ENCODE measurements at regions not wholly inside any gene's neighbourhood (a gene's known extent, or its start where the extent isn't known, plus 50 kb on each side); places are given as distances from the start of the nearest gene placed in this dataset.

DNA sequence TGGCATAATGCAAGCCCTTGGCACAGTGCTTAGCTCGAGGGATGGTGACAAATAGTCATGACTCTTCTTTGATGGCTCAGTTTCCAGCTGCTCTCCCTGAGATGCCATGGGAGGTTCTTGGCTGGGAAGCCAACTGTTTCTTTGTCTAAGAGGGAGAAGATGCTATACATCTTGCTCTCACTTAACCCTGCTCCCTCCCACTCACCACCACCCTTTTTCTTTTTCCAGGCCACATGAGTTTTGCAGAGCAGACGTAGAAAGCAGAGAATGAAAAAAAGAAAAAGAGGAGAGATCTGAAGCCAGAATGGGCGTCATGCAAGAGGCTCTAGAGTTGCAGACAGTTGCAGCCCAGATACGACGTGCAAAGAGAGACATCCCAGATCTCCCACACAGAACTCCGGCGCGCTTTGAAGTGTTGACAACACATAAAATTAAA, 160.5 kb downstream of the FGF18 start:
- DNase-seq (ENCODE audit: low read depth), result no peak

DNA sequence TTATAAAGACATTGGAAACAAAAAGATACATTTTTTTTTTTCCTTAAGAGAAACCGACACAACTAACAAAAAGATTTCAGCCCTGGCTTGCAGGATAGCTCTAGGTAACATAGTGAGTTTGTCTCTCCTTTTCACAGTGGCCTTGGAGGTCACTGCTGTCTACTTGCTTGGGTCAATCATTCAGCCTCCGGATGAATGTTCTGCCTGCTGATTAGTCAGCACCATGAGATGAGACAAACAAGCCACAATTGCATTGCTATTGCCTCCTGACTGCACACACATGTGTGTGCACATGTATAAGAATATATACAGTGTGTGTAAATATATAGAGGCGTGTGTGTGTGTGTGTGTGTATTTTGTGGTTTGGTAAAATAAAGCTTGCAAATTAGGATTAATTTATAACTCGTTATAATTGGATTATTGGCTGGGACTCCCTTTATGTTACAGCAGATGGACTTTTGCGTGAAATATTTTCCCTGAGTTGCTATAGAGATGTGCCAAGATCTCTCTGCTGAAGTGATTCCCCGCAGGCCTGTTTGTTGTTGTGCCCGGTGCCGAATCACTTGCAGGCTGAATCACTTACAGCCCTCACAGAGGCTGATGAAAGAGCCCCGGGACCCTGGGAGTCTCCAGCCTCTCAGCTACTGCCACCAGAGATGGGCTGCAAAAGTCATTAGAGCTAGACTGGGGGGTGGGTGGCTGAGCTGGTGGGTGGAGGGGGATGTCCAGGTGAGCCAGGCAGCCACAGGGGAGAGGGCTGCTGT, 161.2 kb downstream of the FGF18 start:
- no peak for DNase-seq (ENCODE audit: low read depth)

DNA sequence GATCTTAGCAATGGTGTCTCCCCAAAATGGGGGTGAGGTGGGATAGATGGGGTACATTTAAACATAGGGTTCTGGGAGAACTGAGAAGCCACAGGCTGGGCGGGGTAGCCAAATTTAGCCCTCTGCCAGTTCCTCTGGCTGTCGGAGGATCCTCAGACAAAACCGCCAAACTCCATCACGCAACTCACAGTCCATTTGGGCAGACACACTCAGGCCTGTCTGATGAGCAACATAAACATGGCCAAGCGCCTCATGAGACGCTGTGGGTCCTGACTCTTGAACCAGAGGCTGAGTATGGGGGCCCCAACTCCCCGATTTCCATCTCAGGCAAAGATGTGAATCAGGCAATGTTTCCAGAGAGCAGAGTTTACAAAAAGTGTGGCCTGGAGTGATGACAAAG, 162.3 kb downstream of the FGF18 start:
- no peak for DNase-seq (ENCODE audit: low read depth)

DNA sequence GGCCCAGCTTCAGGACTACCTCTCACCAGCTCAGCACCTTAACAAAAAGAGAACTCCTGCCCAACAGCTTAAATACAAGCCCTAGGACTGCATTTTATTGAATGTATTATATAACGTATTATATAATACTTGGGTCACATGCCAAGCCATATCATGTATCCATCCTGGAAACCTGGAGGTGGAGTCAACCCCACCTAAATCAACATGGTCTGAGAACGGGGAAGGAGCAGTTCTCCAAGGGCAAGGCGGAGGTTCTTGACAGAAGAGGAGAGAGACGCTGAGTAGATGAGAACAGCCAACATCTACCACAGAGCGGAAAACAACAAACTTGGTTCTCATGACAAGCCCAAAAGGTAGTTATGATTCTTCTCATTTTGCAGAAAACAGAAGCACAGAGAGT, 163.4 kb downstream of the FGF18 start:
- DNase-seq (ENCODE audit: low read depth), result no peak

DNA sequence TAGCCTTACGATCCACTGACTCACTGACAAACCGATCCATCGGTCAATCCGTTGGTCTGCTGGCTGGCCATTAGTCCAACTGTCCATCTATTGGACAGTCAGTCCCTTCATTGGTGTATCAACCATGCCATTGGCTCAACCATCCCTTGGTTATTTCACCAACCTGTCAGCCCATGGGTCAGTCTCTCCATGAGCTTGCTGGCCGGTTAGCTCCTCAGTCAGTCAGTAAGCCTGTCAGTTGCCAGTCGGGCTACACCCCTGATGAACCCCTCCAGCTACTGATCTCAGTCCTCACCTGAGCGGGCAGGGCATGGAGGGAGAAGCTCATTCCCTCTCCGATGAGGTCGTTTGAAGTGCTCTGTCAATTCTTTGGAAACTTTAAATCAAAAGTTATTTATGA, 166.5 kb downstream of the FGF18 start:
- no peak for DNase-seq (ENCODE audit: low read depth)

DNA sequence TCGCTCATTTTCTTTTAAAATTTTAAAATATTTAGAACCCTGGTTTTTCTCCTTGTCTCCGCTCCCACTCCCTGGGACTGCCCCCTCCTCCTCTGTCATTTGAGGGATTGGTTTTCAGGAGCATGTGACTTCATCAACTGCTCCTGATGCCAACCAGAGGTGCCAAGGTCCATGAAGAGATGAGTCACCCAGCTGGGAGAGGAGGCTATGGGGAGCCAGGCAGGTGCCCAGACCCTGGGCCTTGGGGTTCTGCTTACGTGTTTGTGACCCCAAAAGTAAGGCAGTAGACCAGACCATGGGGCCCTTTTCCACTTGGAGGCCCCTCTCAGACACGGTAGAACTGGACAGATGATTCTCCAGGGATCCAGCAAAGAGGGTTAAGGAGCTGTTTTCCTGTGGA, 167.0 kb downstream of the FGF18 start:
- no peak for DNase-seq (ENCODE audit: low read depth)

DNA sequence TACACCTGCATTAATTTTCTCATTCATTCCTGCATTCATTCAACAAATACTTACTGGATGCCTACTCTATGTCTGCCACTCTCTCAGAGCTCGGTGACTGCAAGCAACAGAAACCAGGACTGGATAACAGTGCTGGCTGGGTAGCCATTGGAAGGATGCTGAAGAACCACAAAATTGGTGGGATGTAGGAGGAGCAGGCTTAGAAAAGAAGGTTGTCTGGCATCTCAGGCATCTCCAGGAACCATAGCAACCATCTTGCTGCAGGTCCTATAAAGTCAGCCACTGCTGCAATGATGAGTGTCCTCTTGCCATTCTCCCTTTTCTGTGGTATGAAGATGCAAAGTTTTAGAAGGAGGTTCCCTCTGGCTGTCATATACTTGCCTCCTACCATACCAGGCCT, 168.6 kb downstream of the FGF18 start:
- DNase-seq (ENCODE audit: low read depth), result no peak

DNA sequence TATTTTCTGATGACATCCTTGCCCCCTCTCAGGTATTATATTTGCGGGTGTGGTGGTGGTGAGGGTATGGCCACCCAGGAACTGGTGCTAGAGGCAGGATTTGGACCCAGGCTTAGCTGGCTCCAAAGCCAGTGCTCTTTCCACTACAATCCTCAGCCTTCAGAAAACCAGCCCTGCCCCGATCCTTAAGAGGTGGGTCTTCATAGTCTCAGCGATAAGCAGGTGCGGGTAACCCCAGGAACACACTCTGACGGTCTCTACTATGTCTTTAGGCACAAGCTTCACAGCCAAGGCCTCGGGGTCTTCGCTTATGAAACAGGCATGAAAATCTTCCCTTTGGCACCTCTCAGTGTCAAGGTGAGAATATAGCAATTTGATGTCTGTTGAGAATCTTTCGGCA, 169.3 kb downstream of the FGF18 start:
- DNase-seq (ENCODE audit: low read depth), result no peak

DNA sequence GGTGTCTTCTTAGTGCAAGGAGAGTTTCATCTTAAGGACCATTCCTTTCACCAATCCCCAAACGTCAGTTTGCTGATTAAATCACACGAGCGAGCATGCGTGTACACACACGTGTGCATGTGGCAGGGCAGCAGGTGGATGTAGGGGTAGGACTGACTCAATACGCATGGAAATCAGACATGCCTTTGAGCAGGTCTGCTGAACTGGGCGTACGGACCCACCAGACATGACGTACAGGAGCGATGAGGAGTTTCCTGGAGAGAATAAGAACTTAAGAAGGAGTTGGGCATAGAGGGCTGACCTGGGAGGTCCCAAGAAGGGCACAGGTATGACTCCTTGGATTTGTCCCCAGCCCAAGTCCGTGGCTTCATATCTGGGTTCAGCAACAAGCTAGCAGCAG, 170.0 kb downstream of the FGF18 start:
- no peak for DNase-seq (ENCODE audit: low read depth)

DNA sequence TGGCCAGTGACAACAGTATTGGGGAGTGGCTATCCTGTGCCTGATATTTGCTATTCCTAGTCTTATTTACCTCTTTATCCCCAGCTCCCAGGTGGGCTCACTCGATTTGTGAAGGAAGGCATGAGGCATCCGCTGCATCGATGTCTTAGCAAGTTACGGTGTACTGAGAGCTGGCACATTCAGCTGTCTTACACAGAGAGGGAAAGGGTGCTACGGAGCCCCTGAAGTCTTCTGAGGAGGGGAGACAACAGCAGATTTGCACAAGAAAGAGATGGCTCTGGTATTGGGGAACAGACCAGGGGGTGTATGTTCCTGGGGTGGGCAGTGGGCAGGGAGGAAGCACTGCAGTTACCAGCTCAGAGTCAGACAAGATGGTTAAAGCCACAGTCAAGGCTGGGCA, 172.6 kb downstream of the FGF18 start:
- DNase-seq (ENCODE audit: low read depth), result no peak

DNA sequence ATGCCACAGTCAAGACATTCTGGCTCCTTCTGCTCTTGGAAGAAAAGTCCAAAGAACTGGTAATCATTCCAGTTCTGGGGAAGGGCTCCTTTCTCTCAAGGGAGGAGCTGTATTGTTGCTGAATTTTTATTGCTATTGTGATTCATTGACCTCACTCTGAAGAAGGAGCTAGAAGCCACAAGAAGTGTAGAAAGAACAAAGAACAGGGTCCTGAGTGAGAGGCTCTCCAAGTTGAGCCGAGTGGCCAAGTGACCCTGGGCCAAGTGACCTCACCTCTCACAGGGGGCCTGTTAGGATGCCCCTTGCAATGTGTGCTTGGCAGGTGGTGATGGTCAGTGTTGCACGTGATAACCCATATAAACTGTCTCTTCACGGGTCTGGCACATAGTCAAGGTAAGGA, 173.3 kb downstream of the FGF18 start:
- no peak for DNase-seq (ENCODE audit: low read depth)

DNA sequence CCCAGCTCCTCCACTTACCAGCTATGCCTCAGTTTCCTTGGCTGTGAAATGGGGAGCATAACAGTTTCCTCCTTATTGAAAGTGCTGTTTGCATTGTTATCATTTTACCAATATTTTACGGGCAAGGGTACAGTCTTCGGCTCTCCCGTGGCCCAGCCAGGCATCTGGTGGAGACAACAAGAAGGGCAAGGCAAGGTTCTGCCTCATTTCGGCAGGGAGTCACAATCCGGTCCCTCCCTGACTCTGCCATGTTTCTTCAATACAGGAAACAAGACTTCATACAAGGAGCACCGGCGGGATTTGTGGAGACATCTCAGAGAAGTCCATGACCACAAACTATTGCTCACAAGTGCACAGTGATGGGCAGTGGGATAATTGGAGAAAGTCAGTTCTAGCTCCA, 174.0 kb downstream of the FGF18 start:
- DNase-seq (ENCODE audit: low read depth), result no peak

DNA sequence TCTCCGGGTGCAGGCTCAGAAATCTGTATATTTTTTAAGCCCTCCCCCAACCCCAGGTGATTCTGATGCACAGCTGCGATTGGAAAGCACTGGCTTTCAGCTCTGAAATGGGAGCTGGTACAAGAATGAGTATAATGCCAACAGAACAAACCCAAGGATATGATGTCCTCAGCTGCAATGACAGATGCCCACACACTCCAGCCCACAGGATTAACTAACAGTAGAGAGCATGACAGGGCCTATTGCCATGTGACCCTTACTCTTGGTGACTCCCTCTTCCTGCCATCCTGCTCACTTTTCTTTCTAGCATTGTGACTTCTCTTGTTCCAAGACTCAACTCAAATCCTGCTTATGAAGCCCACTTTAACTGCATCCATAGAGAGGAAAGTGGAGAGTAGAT, 174.5 kb downstream of the FGF18 start:
- DNase-seq (ENCODE audit: low read depth), result no peak

DNA sequence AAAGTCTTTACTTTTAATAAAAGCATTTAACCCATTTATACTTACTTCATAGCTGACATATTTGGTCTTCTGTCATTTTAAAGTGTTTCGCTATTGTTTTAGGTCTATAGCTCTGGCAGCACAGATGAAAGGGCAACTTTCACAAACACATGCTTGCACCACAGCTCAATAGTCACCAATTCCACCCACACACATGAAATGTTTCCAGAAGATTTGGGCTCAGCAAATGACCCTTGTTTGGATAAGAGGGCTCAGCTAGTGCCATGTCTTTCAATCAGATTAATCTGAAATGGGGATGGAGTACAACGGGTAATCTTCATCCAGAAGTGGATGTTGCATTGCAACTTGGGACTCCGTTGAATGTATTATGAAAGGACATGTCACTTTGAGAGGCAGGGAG, 176.0 kb downstream of the FGF18 start:
- DNase-seq (ENCODE audit: low read depth), result no peak

DNA sequence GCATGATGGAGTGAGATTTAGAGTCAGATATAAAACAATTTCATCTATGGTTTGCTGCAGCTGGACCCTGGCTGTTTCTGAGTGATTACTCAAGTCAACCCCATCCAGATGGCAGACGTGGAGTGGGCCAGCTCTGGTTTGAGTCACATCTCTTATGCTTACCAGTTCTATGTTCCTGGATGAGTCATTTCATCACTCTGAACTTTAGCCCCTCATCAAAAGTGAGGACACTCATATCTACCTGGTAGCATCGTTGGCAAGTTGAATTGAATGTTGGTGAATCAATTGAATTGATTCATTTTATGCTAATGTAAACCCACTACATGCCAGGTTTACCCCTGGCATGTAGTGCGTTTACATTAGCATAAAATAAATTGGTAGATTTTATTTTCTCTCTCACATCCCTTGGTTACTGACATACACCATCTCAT, 176.4 kb downstream of the FGF18 start:
- peak; percentile 15 for DNase-seq (ENCODE audit: low read depth)

DNA sequence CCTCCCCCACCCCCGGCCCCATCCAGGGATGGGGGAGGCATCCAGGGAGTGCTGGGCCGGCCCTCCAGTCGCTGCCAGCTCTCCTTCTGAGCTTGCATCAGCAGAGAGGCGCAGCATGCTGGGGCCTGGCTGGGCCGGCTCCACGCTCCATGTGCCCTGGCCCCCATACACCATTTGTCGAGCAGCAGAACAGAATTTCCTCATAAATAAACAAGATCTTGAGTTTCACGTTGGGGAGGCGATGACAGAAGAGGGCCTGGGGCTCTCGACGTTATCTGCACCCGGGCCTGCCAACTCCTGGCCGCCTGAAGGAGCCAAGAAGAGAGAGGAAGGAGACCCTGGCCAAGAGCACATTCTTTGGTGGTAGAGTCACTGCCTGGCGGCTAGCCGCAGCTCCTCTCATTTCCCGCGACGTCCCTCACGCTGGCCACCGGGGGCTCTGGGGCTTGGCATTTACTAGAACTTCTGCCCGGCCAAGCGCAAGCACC, 177.0 kb downstream of the FGF18 start:
- no peak for DNase-seq (ENCODE audit: low read depth)

DNA sequence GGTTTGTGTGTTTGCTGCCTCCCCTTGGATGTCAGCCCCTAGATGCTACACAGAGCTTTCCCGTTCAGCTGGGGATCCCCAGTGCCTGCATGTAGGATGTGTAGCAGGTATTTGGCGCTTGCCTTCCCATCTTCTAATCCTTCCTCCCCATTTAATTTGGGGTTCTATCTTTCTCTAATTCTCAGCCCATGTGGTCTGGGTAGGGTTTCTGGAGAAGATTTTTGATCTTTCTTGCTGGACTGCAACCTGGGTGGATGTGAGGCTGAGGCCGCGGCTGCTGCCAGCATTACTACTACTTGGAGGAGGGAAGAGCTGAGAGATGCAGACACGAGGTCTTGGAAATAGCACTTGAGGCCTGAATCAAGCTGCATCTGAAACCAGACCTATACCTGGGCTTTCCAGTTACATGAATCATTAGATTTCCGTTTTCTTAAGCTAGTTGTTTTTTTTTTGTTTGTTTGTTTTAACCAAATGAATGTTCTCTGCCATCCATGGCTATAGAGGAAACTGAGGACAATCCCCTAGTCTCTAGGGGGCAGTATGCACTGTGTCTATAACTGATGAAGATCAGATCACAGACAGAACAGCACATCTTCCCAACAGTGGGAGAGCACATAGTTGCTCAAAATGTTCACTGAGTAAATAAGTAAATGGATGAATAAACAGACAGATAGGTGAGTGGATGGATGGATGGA, 178.6 kb downstream of the FGF18 start:
- no peak for DNase-seq (ENCODE audit: low read depth)

DNA sequence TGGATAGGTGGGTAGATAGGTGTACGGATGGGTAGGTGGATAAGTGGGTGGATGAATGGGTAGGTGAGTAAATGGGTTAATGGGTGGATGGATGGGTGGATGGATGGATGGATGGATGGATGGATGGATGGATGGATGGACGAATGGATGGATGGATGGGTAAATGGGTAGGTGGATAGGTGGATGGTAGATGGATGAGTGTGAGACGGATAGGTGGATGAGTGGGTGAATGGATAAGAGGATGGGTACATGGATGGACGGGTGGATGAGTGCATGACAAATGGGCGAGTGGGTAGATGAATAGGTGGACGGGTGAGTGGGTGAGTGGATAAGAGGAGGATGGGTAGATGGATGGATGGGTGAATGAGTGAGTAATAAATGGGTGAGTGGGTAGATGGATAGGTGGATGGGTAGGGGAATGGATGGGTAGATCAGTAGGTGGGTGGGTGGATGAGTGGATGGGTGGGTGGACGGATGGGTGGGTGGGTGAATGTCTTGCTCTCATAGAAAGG, 179.2 kb downstream of the FGF18 start:
- no peak for DNase-seq (ENCODE audit: low read depth)

DNA sequence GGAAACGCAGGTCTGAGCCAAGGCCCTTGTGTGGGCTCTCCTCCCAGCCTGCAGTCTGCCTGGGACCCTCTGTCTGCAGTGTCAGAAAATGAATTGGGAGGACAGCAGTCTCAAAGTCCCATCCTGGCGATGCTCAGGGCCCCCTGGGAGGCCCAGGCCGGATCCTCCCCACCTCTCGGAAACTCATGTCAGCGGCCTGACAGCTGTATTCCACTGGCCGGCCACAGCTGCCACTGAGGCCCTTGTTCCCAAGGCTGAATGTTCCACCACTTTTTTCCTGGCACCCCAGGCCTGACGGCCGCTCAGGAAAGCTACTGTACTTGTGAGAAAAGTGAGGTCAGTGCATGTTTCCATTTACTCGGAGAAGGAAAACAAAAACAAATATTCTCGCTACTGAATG, 180.0 kb downstream of the FGF18 start:
- no peak for DNase-seq (ENCODE audit: low read depth)

DNA sequence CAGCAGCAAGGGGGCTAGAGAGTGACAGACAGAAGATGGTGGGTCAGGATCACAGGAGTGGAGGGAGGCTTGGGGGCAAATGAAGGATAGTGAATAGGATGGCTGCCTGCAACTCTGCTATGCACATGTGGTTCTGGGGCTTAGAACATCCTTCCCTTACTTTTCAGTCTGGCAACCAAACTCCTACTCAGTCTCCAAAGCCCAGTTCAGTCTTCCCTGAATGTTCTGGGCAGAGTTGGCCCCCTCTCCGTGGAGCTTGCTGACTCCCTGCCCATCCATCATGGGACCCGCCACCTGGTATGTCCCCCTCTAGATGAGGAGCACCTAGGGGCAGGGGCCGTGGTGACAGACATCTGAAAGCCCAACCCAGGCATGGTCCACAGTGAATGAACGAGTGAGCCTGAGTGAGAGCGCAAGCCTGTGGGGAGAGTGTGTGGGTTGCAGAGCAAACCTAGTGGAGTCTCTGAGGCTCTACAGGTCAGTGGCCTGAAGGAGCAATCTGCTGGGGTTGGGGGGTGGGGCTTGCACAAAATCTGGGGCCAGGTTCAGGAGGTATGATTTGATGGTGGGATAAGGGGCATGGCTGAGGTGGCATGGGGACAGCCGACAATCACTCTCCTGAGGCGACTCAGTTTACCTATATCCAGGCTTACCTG, 180.6 kb downstream of the FGF18 start:
- DNase-seq (ENCODE audit: low read depth), result no peak

DNA sequence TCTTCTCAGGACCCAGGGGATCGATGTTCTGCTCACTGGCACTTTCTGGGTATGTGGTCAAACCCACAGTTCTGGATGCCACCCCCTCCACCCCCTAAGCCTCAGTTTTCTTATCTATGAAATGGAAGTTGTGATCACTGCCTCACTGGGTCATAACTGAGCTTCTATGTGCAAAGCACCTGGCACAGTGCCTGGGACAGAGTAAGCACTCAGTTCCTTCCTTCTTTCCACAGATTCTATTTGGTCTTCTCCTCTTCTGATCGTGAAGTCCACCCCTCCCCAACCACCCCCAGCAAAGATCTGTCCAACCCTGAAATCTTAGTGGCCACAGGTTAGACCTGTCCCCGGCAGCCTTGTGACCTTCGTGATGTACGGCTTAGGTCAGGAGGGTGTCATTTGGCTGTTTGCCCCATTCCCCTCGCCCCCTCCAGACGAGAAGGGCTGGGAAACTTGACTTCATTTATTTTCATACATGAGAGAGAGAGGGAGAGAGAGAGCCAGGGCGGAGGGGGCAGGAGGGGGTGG, 181.4 kb downstream of the FGF18 start:
- DNase-seq (ENCODE audit: low read depth), result no peak

DNA sequence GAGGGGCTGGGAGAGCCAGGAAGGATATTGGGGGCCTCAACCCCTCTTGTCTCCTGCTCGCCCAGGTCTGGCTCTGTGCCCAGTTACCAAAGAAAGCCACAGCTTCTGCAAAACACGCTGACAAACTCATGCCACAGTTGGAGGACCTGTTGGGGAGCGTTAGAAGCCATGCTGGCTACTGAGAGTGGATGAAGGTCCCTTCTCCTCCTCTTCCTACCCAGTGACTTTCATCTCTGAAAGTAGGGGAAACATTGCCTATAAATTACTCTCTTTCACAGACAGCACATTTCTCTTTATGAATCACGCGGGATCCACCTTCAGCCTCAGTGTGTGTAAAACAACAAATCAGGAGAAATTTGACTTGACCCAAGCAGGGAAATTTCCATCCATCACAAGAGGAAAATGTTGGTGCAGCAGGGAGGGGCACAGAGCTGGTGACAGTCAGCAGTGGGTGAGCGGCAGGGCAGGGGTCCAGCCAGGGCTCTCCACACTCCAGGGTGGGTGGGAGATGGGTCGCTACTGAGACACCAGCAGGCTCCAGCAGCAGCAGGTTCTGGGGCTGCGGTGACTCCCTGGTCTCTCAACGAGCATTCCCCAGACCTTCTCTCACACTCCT, 181.9 kb downstream of the FGF18 start:
- DNase-seq (ENCODE audit: low read depth), result no peak

Measured in HS-5 (cell line).